Muscle of leg (tissue), 3 donors: ENCODE measurements at regions not wholly inside any gene's neighbourhood (a gene's known extent, or its start where the extent isn't known, plus 50 kb on each side); places are given as distances from the start of the nearest gene placed in this dataset.

Experiments
- DNase-seq: peaks from one replicate; pipeline ENCODE4 v3.0.0; 2013
- H3K27ac ChIP-seq: one replicate; pipeline ENCODE4 v1.5.1; 2013; ENCODE audit warnings: mild to moderate bottlenecking, low read length, control low read depth
- H3K27me3 ChIP-seq: one replicate; pipeline ENCODE4 v1.6.1; 2013; ENCODE audit warnings: low read length; ENCODE audit not compliant: control insufficient read depth, insufficient read depth
- H3K36me3 ChIP-seq: one replicate; pipeline ENCODE4 v1.6.1; 2013; ENCODE audit warnings: low read length; ENCODE audit not compliant: control insufficient read depth, insufficient read depth
- H3K4me1 ChIP-seq: one replicate; pipeline ENCODE4 v1.6.1; 2013; ENCODE audit warnings: low read length; ENCODE audit not compliant: control insufficient read depth, insufficient read depth
- H3K4me3 ChIP-seq: one replicate; pipeline ENCODE4 v1.5.1; 2013; ENCODE audit warnings: low read length, control low read depth
- H3K9me3 ChIP-seq: replicated peaks from 2 replicates; pipeline ENCODE4 v1.6.1; 2013; ENCODE audit warnings: low read depth, low read length; ENCODE audit not compliant: control insufficient read depth
- WGBS: methylation state at CpG from one replicate; pipeline ENCODE4 v1.1.5; 2013; ENCODE audit warnings: missing lambda C conversion rate; ENCODE audit not compliant: insufficient coverage; 5-methylcytosine and 5-hydroxymethylcytosine counted together

DNA sequence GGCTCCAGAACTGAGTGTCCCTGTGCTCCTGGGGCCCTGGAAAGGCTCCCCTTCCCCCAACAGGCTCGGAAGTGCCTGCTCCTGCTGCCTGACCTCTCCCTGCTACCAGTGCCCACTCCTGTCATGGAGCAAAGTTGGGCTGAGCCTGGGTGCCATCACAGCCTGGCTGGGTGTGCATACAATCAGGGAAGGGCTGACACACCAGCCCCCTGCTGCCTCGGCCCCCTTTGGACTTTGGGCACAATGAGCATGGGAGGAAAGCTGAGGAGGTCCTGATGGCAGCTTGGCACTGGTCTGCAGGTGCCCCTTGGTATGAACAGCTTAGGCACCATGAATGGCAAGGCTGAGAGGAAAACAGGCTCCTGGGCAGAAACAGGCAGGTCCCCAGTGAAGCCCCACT is 405.0 kb downstream of the PID1 start:
- 87% methylated on average over 2 of the region's 2 CpGs for WGBS
- Histone ChIP-seq H3K27me3 (no peaks in the 10 kb centered on the region), H3K9me3 (peaks cover 8% of the 10 kb centered on the region), H3K4me3 (no peak overlapping the region), H3K36me3 (no peaks in the 10 kb centered on the region), H3K27ac (no peak overlapping the region), H3K4me1 (no peaks in the 10 kb centered on the region)
- DNase-seq, result no peak

DNA sequence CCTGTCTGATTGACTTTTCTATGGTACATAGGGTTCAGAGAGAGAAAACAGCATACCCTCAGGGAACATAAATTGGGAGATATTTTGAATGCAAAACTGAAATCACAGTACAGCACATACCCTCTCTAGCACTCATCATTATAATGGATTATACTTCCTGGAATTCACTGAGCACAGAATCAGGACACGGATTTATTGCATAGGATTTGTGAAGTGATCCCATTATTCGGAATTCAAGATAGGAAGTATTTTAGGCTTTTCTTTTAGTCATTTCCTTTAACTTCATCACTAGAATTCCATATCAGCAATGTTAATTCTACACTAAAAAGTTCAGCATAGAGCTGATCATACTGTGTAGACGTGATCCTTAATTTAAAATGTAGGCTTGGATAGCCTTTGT is 407.0 kb downstream of the PID1 start:
- Histone ChIP-seq H3K4me3 (no peak overlapping the region), H3K36me3 (no peaks in the 10 kb centered on the region), H3K27ac (no peak overlapping the region), H3K27me3 (no peaks in the 10 kb centered on the region), H3K9me3 (peaks cover 8% of the 10 kb centered on the region), H3K4me1 (no peaks in the 10 kb centered on the region)
- no peak for DNase-seq
- WGBS, result no CpG with 5 or more reads among the region's 3 CpGs

DNA sequence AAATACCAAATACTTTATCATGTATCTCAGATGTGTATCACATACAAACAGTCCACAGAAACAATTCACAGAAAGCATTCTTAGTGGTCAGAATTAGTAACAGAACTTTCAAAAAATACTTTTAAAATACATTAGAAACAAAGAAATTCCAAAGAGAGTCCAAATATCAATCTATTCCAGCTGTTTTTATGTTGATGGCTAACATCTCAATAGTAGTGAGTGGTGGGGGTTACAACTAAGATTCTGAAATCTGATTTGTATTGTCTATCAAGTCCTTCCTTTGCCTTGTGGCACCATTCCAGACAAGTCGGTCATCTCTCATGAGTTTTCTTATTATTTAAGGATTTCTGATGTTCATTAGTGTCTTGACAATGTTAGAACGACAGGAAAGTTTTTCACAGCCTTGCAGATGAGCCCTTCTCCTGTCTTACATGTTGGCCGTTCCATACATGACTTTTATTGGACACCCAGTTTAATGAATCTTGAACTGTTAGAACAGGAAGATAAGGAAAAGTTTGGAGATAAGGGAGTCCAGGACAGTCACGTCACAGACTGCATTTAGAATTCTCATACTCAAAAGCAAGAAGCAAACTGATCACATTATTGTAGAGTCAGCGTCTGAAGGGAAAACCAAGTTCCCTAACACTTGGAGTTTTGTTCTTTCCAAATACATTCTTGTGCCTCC is 410.3 kb downstream of the PID1 start:
- Histone ChIP-seq H3K36me3 (no peaks in the 10 kb centered on the region), H3K4me3 (no peak overlapping the region), H3K9me3 (no peaks in the 10 kb centered on the region), H3K4me1 (no peaks in the 10 kb centered on the region), H3K27me3 (no peaks in the 10 kb centered on the region), H3K27ac (no peak overlapping the region)
- WGBS, result no CpG with 5 or more reads among the region's 5 CpGs
- DNase-seq, result peak; percentile 63

DNA sequence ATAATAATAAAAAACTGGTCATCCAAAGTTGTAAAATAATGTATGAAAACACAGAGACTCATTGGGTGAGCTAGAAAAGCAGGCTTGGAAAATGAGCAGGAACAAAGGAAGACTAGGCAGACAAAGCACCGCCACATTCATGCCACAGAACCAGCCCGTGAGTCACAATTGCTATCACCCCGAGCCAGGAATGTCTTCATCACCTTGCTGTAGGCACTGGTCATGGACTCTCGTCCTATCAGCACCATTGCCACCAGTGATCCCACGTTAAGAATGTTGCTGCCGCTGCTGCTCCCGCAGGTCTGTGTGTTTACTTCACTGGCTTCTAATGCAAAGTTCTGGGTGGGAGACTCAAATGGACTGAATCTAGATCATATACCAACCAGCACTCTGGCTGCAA is 417.9 kb downstream of the PID1 start:
- Histone ChIP-seq H3K9me3 (no peaks in the 10 kb centered on the region), H3K27me3 (no peaks in the 10 kb centered on the region), H3K36me3 (no peaks in the 10 kb centered on the region), H3K4me3 (no peak overlapping the region), H3K4me1 (no peaks in the 10 kb centered on the region), H3K27ac (no peak overlapping the region)
- 93% methylated on average over 4 of the region's 7 CpGs for WGBS
- DNase-seq, result no peak

DNA sequence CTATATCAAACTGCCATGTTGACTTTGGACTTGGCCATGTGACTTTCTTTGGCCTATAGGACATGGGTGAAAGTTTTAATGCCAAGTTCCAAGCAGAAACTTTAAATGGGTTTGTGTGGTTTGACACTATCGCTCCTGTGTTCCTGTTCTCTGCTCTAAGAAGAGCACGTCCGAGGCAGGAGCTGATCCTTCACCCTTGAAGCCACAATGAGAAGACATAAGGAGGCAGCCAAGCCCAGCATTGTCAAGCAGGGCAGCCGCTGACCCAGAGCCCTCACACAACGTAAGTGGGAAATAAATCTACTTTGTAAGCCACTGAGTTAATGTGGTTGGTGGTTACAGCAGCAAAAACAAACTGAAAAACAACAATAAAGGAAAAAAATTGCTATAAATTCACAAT is 422.4 kb downstream of the PID1 start:
- Histone ChIP-seq H3K9me3 (no peaks in the 10 kb centered on the region), H3K4me1 (peaks cover 4% of the 10 kb centered on the region), H3K27me3 (no peaks in the 10 kb centered on the region), H3K4me3 (no peak overlapping the region), H3K27ac (no peak overlapping the region), H3K36me3 (no peaks in the 10 kb centered on the region)
- 96% methylated on average over 3 of the region's 5 CpGs for WGBS
- no peak for DNase-seq

DNA sequence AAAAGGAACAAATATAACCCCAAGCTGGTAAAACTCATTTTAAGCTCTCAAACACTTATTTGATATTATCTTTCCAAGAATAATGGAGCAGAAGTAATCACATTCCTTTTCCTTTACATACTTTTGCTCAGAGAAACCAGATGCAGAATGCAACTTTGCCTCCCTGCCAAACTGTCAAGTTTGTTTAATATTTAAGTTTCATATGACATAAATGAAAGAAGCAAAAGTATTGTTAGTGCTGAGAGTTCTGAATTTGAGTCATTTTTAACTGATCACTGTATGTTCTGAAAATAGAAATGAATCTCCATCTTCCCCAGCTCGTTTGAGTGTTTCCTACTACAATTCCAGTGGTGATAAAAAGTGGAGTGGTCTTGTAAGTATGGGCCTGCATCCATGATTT is 423.4 kb downstream of the PID1 start:
- Histone ChIP-seq H3K4me1 (peaks cover 4% of the 10 kb centered on the region), H3K27ac (no peak overlapping the region), H3K9me3 (no peaks in the 10 kb centered on the region), H3K27me3 (no peaks in the 10 kb centered on the region), H3K36me3 (no peaks in the 10 kb centered on the region), H3K4me3 (no peak overlapping the region)
- DNase-seq, result peak; percentile 88
- no CpG with 5 or more reads among the region's 1 CpG for WGBS

DNA sequence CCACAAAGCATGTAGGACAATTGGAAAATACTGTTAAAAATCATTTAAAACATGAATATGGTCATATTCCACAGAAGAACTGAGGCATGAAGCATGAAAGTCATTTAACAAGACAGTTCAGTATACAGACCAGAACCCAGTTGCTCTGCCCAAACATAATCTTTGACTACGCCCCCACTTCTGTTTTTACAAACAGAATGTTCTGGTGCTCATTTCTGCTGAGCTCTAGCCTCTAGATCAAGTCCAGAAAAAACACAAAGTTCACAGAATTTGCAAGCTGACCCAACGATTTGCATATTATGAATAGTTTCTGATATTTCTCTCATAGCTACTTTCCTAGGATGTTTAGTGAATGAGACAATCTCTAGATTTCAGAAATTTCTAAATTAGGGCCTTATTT is 424.9 kb downstream of the PID1 start:
- H3K27ac ChIP-seq, result peak overlapping the region; percentile 3
- H3K4me1 ChIP-seq, result peaks cover 4% of the 10 kb centered on the region
- H3K27me3 ChIP-seq, result no peaks in the 10 kb centered on the region
- no peaks in the 10 kb centered on the region for H3K36me3 ChIP-seq
- H3K4me3 ChIP-seq, result no peak overlapping the region
- H3K9me3 ChIP-seq, result no peaks in the 10 kb centered on the region
- DNase-seq, result peak; percentile 17
- no CpG with 5 or more reads among the region's 2 CpGs for WGBS

DNA sequence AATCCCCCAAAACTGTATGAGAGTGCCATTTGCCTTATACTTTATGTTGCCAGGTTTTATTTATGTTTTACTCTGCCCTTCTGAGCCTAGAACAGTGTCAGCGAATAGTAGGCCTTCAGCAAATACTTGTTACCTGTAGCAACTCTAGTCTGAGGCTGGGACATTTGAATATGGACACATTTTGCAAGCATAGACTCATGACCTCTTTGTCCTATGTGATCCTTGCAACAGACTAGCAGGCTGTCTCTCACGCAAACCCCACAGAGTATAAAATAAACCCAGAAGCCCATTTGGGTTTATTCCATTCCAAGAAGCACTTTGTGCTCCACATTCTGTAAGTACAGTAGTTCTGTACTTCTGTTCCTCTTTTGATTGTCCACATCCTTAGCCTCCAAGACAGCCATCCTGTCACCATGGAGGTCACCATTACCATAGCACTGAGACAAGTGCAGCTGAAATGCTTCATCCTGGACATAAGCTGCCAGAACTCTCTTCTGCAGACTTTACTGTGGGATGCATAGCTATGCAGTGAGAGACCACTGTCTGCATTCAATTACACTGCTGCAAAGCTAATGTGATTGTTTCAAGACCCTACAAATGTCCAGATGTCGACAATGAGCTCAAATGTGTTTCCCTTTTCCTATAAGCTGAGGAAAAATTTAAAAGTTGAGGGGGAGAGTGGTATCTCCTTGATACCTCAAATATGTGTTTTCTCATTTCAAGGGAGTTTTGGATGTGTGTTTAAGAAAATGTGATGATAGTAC is 425.7 kb downstream of the PID1 start:
- Histone ChIP-seq H3K4me3 (no peak overlapping the region), H3K27ac (peak overlapping the region; percentile 3), H3K36me3 (no peaks in the 10 kb centered on the region), H3K27me3 (no peaks in the 10 kb centered on the region), H3K4me1 (peaks cover 4% of the 10 kb centered on the region), H3K9me3 (no peaks in the 10 kb centered on the region)
- WGBS, result 88% methylated on average over 2 of the region's 3 CpGs
- peak; percentile 81 for DNase-seq

DNA sequence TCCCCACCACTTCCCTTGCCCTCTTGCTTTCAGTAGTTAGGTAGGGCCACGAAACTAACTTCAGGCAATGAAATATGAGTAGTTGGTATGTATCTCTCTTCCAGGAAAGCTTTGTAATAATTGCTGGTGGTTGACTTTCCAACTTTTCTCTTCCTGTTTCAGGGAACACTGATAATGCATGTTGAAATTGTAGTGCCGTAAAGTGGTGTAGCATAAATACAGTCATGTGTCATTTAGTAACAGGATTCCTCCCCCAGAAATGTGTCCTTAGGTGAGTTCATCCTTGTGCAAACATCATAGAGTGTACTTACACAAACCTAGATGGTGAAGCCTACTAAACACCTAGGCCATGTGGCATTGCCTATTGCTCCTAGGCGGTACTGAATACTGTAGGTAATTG is 429.2 kb downstream of the PID1 start:
- Histone ChIP-seq H3K9me3 (no peaks in the 10 kb centered on the region), H3K27ac (peak overlapping the region; percentile 54), H3K27me3 (no peaks in the 10 kb centered on the region), H3K4me1 (peaks cover under 1% of the 10 kb centered on the region), H3K36me3 (no peaks in the 10 kb centered on the region), H3K4me3 (no peak overlapping the region)
- DNase-seq, result peak; percentile 30
- WGBS, result no CpG with 5 or more reads among the region's 3 CpGs

DNA sequence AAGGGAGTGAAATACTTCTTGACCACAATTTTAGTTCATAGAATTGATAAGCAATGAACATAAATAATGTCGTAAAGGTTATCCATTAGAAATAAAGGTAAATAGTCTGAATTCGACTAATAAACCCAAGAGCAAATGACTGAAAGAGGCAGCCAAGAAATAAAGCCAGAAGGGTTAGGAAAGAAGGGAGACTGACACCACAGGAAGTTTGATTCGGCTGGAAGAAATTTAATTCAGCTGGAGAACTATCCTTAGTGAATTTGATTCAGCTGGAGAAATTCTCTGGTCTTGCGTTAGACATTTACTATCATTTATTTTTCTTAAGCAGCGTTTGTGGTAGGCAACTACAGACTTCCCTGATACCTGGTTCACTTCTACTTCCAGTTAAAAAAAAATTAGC is 429.6 kb downstream of the PID1 start:
- H3K4me1 ChIP-seq, result no peaks in the 10 kb centered on the region
- no peaks in the 10 kb centered on the region for H3K36me3 ChIP-seq
- H3K4me3 ChIP-seq, result no peak overlapping the region
- 40% methylated on average over 1 of the region's 5 CpGs for WGBS
- peak overlapping the region; percentile 54 for H3K27ac ChIP-seq
- DNase-seq, result peak; percentile 44
- H3K27me3 ChIP-seq, result no peaks in the 10 kb centered on the region
- no peaks in the 10 kb centered on the region for H3K9me3 ChIP-seq
